GM12873 (cell line): ENCODE measurements at regions not wholly inside any gene's neighbourhood (a gene's known extent, or its start where the extent isn't known, plus 50 kb on each side); places are given as distances from the start of the nearest gene placed in this dataset.

Experiments used
- CTCF ChIP-seq: IDR thresholded peaks from 2 replicates; pipeline ENCODE4 v1.5.1; 2012; ENCODE audit warnings: low read depth, mild to moderate bottlenecking, moderate library complexity, low read length, control low read depth; ENCODE audit not compliant: insufficient read depth; ENCODE audit errors: missing control alignments

GRCh38 chr17:12566291-12566690 is 99.4 kb upstream of the MYOCD start:
- TF ChIP-seq CTCF: no peak

GRCh38 chr17:12567077-12568053 is 98.3 kb upstream of the MYOCD start:
- no peak for TF ChIP-seq CTCF

GRCh38 chr17:12568358-12569251 is 97.1 kb upstream of the MYOCD start:
- TF ChIP-seq CTCF: no peak

- TF ChIP-seq CTCF: no peak
Observed at GRCh38 chr17:12571606-12572005, 94.1 kb upstream of the MYOCD start.

- no peak for TF ChIP-seq CTCF
Observed at GRCh38 chr17:12574525-12574924, 91.2 kb upstream of the MYOCD start.

- no peak for TF ChIP-seq CTCF
Observed at GRCh38 chr17:12575641-12576040, 90.0 kb upstream of the MYOCD start.

GRCh38 chr17:12579288-12579687 is 86.4 kb upstream of the MYOCD start:
- TF ChIP-seq CTCF: no peak
